LNCaP clone FGC (cell line): ENCODE measurements at regions not wholly inside any gene's neighbourhood (a gene's known extent, or its start where the extent isn't known, plus 50 kb on each side); places are given as distances from the start of the nearest gene placed in this dataset.

ENCODE experiments used
- DNase-seq: peaks from one replicate; pipeline ENCODE4 v3.0.0-alpha.2; 2011; ENCODE audit warnings: low read depth
- H3K4me3 ChIP-seq: 2 replicates; pipeline ENCODE4 v1.5.1; 2011; ENCODE audit warnings: mild to moderate bottlenecking, low read depth, low read length, control low read depth
- TF ChIP-seq, protein P1 (sequence below): IDR thresholded peaks from 2 replicates; pipeline ENCODE4 v1.5.1; 2012; ENCODE audit warnings: mild to moderate bottlenecking; ENCODE audit not compliant: control insufficient read depth, insufficient read depth; ENCODE audit errors: extremely low read depth

DNA sequence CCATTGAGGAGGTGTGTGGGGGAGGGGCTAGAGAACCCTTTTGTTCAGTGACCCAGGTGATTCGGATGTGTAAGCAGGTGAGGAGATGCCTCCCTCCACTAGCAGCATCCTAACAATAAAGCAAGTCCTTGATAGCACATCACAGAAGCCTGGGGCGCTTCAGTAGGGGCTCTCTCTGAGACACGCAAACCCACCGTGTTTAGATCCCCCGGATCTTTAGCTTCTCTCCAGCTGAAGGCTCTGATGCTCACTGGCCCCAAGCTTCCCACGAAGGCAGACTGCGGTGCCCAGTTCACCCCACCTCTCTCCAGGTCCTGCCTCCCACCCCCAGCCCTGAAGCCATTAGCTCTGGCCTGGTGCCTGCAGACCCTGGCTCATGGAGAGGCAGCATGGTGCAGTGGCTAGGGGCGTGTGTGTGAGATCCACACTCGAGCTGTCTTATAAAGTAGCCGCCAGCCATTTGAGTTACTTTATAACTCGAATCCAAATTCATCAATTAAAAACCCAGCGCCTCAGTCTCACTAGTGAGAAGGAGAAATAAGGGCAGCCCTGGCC is 204.7 kb upstream of the TNRC6C start:
- DNase-seq: no peak
- TF ChIP-seq, protein P1, sequence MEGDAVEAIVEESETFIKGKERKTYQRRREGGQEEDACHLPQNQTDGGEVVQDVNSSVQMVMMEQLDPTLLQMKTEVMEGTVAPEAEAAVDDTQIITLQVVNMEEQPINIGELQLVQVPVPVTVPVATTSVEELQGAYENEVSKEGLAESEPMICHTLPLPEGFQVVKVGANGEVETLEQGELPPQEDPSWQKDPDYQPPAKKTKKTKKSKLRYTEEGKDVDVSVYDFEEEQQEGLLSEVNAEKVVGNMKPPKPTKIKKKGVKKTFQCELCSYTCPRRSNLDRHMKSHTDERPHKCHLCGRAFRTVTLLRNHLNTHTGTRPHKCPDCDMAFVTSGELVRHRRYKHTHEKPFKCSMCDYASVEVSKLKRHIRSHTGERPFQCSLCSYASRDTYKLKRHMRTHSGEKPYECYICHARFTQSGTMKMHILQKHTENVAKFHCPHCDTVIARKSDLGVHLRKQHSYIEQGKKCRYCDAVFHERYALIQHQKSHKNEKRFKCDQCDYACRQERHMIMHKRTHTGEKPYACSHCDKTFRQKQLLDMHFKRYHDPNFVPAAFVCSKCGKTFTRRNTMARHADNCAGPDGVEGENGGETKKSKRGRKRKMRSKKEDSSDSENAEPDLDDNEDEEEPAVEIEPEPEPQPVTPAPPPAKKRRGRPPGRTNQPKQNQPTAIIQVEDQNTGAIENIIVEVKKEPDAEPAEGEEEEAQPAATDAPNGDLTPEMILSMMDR: no peak
- no peak overlapping the region for H3K4me3 ChIP-seq

DNA sequence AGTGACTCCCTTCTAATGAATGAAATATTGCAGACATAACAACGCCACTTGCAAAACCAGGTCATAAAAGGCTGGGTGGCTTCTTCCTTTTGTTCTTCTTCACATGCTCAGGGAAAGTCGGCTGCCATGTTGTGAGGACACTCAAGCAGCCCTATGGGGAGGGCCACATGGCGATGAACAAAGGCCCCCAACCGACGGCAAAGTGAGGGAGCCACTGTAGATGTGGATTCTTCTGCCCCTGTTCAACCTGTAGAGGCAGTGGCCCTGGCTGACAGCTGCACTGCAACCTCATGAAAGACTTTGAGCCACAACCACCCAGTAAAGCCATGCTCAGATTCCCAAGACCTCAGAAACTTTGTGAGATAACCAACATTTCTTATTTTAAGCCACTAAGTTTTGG is 203.5 kb upstream of the TNRC6C start:
- H3K4me3 ChIP-seq: no peak overlapping the region
- no peak for DNase-seq
- TF ChIP-seq, protein P1: no peak

DNA sequence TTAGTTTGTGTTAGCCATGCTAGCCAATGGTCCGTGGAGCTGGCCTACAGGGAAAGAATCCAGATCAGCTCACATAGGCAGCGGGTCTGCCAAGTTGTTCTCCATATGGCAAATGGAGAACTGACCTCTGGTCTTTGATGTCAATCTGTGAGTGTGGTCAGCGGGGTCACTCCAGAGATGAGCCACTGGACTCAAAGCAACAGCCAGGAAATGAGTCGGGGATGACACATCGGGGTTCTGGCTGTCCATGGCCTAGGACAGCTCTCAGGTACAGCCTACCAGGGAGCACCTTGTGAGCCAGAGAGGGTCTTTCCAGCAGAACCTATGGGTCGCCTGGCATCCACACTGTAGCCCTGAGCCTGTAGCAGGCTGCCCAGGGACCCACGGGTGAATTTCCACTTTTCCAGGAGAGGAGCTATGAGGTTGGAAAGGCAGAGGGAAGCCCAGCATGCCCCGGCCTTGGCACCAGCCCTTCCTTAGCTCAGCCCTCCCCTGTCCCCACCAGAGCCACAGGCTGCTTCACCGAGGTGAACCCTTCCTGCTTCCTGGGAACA is 203.0 kb upstream of the TNRC6C start:
- TF ChIP-seq, protein P1: no peak
- no peak for DNase-seq
- no peak overlapping the region for H3K4me3 ChIP-seq

DNA sequence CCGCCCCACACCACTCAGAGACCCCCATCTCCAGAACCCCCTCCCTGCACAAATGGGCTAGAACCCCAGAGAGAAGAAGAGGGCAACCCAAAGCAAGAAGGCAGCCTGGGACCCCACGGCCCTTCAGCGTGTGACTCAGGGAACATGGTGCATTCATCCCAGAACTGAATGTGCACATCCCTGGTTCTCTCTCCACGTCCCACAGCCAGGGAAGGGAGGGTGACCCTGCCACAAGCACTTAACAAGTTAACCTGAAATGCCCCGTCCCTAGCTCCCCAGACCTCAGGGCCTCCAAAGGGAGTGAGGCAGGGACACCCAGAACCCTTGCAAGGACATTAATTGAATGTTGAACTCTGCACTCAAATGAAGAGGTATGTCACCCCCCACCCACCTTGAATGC is 202.5 kb upstream of the TNRC6C start:
- no peak for DNase-seq
- no peak overlapping the region for H3K4me3 ChIP-seq
- TF ChIP-seq, protein P1: no peak

DNA sequence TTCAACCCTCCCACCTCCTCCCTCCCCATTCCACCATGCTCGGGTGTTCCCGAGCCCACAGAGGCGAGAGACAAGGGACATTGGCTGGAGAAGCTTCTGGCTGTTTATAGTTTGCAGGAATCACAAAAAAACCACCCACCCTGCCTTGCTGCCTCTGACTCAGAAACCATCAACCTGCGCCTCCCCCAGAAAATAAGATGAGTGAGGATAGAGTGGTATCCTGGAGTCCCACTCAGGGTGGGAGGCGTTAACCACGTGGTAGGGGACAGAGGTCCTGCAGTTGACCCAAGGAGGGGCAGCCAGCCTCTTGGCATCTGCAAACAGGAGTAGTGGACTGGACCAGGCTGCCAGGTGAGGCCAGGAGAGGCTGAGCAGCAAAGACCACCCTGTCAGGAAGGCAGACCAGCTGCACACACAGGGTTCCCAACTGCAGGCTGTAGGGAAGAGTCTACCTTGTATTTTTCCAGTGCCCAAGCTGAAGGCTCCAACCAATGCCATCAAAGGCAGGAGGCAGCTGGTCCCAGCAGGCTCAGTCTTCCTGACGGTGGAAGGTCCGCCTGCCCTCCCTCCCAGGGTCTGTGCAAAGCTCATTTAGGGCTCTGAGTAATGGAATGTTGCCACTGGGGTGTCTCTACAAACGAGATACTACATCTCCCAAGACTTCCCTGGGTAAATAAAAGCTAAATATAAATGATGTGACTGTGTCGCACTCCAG is 201.5 kb upstream of the TNRC6C start:
- H3K4me3 ChIP-seq: no peak overlapping the region
- no peak for DNase-seq
- TF ChIP-seq, protein P1: no peak

DNA sequence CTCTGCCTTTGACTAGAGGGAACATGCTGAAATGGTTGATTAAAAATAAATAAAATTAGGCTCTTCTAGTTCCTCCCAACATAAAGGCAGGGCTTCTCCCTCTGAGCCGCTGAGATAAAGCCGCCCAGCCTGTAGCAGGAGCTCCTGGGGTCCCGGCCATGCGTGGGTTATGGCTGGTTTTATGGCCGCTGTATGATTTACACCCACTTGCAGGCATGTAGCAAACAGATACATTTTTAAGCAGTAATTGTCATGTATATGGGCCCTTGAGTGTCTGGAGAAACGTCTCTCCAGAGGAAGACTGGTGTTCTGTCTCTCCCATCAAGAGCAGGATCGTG is 201.0 kb upstream of the TNRC6C start:
- H3K4me3 ChIP-seq: no peak overlapping the region
- no peak for DNase-seq
- TF ChIP-seq, protein P1: no peak

DNA sequence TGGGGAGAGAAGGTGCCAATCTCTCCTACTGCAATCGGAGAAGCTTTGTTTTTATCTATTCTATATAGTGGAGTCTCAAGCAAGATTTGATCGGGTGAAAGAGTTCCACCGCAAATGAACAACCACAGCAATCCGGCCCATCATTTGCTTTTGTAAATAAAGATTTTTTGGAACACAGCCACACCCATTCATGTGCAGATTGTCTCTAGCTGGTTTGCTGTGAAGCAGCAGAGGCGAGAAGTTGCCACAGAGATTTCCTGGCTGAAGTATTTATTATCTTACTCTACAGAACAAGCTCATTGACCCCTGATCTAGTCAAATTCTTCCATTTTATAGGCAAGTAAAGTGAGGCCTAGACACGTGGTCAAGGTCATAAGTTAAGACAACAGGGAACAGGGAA is 195.5 kb upstream of the TNRC6C start:
- H3K4me3 ChIP-seq: no peak overlapping the region
- TF ChIP-seq, protein P1: no peak
- DNase-seq: peak; percentile 49
